HEK293 (cell line): ENCODE measurements at regions not wholly inside any gene's neighbourhood (a gene's known extent, or its start where the extent isn't known, plus 50 kb on each side); places are given as distances from the start of the nearest gene placed in this dataset.
A peak's percentile ranks its signal among the peaks of the same experiment; 100 is the strongest.

Experiments used
- CTCF ChIA-PET: fragments of 350-600 bp; formaldehyde crosslinking; extraction: SDS; loops from one replicate; lab custom pipeline; 2021; ENCODE audit warnings: antibody characterized with exemption; lab: Yijun Ruan, JAX
- POLR2A ChIA-PET: fragments of 300-600 bp; formaldehyde crosslinking; extraction: SDS; loops from one replicate; lab custom pipeline; 2020; ENCODE audit warnings: antibody characterized with exemption, inconsistent platforms; lab: Yijun Ruan, JAX
- H3K27ac ChIP-seq: fragments of 200-500 bp; sonication (Bioruptor generic); 2 replicates; pipeline ENCODE4 v1.5.1; 2014; ENCODE audit warnings: low read depth, low read length, control low read depth, inconsistent platforms; ENCODE audit errors: extremely low read depth
- H3K36me3 ChIP-seq, 2 experiments: fragments of 200-500 bp in 1 of 2; sonication (Bioruptor generic) in 1 of 2; 1 replicate in 1 of 2; 2 replicates in 1 of 2; pipeline ENCODE4 v1.5.1; 2014 to 2017; ENCODE audit warnings: inconsistent platforms in 2 of 2, low read length in 2 of 2; ENCODE audit not compliant: control insufficient read depth in 2 of 2, insufficient read depth in 1 of 2
- H3K4me1 ChIP-seq: fragments of 200-500 bp; sonication (Bioruptor generic); 2 replicates; pipeline ENCODE4 v1.5.1; 2014; ENCODE audit warnings: mild to moderate bottlenecking, low read length, inconsistent platforms; ENCODE audit not compliant: control insufficient read depth, insufficient read depth
- H3K4me3 ChIP-seq: 2 replicates; pipeline ENCODE4 v1.5.1; 2011; ENCODE audit warnings: low read depth, mild to moderate bottlenecking, control low read depth, low read length, moderate library complexity
- H3K9me3 ChIP-seq: fragments of 200-500 bp; sonication (Bioruptor generic); 2 replicates; pipeline ENCODE4 v1.5.1; 2014; ENCODE audit warnings: low read depth, low read length, inconsistent platforms; ENCODE audit not compliant: control insufficient read depth, insufficient read depth
- KLF10 ChIP-seq: fragments of 450-650 bp; IDR thresholded peaks from 2 replicates; pipeline ENCODE4 v1.5.1; 2018; ENCODE audit warnings: missing biosample characterization, mild to moderate bottlenecking, missing genetic modification characterization
- MZF1 ChIP-seq: fragments of 450-650 bp; formaldehyde crosslinking; IDR thresholded peaks from 2 replicates; pipeline ENCODE4 v1.5.1; 2017; ENCODE audit warnings: missing biosample characterization, missing genetic modification characterization, borderline replicate concordance
- YY2 ChIP-seq: fragments of 450-650 bp; formaldehyde crosslinking; IDR thresholded peaks from 2 replicates; pipeline ENCODE4 v1.5.1; 2016; ENCODE audit warnings: missing biosample characterization, missing genetic modification characterization
- ZBTB49 ChIP-seq: fragments of 450-650 bp; formaldehyde crosslinking; IDR thresholded peaks from 2 replicates; pipeline ENCODE4 v1.5.1; 2016; ENCODE audit warnings: missing biosample characterization, missing genetic modification characterization, low read depth
- ZFP3 ChIP-seq: fragments of 450-650 bp; formaldehyde crosslinking; IDR thresholded peaks from 2 replicates; pipeline ENCODE4 v1.5.1; 2016; ENCODE audit warnings: low read depth, missing biosample characterization, missing genetic modification characterization
- ZIC2 ChIP-seq: fragments of 450-650 bp; formaldehyde crosslinking; IDR thresholded peaks from 2 replicates; pipeline ENCODE4 v1.5.1; 2016; ENCODE audit warnings: missing biosample characterization, missing genetic modification characterization
- ZNF121 ChIP-seq: fragments of 450-650 bp; formaldehyde crosslinking; IDR thresholded peaks from 2 replicates; pipeline ENCODE4 v1.5.1; 2016; ENCODE audit warnings: missing biosample characterization, missing genetic modification characterization
- ZNF133 ChIP-seq: fragments of 450-650 bp; formaldehyde crosslinking; IDR thresholded peaks from 2 replicates; pipeline ENCODE4 v1.5.1; 2016; ENCODE audit warnings: missing biosample characterization, missing genetic modification characterization
- ZNF16 ChIP-seq: fragments of 450-650 bp; formaldehyde crosslinking; IDR thresholded peaks from 2 replicates; pipeline ENCODE4 v1.5.1; 2016; ENCODE audit warnings: low read depth, missing biosample characterization, missing genetic modification characterization
- ZNF266 ChIP-seq: fragments of 450-650 bp; formaldehyde crosslinking; IDR thresholded peaks from 2 replicates; pipeline ENCODE4 v1.5.1; 2016; ENCODE audit warnings: missing biosample characterization, missing genetic modification characterization, low read depth
- ZNF335 ChIP-seq: fragments of 450-650 bp; formaldehyde crosslinking; conservative IDR thresholded peaks from 2 replicates; pipeline ENCODE4 v1.5.1; 2016; ENCODE audit warnings: missing biosample characterization, missing genetic modification characterization
- ZNF350 ChIP-seq: fragments of 450-650 bp; formaldehyde crosslinking; IDR thresholded peaks from 2 replicates; pipeline ENCODE4 v1.5.0; 2017; ENCODE audit warnings: missing biosample characterization, mild to moderate bottlenecking, missing genetic modification characterization
- ZNF48 ChIP-seq: fragments of 450-650 bp; formaldehyde crosslinking; IDR thresholded peaks from 2 replicates; pipeline ENCODE4 v1.5.1; 2016; ENCODE audit warnings: missing biosample characterization, missing genetic modification characterization
- ZNF529 ChIP-seq: fragments of 450-650 bp; formaldehyde crosslinking; IDR thresholded peaks from 2 replicates; pipeline ENCODE4 v1.5.1; 2017; ENCODE audit warnings: missing genetic modification characterization, missing biosample characterization; ENCODE audit not compliant: insufficient replicate concordance
- ZNF624 ChIP-seq: fragments of 450-650 bp; formaldehyde crosslinking; IDR thresholded peaks from 2 replicates; pipeline ENCODE4 v1.5.1; 2017; ENCODE audit warnings: missing biosample characterization, missing genetic modification characterization
- ZNF704 ChIP-seq: fragments of 450-650 bp; formaldehyde crosslinking; IDR thresholded peaks from 2 replicates; pipeline ENCODE4 v1.5.1; 2016; ENCODE audit warnings: missing biosample characterization, missing genetic modification characterization
- TF ChIP-seq, protein P1 (sequence below): fragments of 450-650 bp; formaldehyde crosslinking; optimal IDR thresholded peaks from 2 replicates; pipeline ENCODE3; 2016; ENCODE audit warnings: missing biosample characterization, mild to moderate bottlenecking, missing genetic modification characterization
- TF ChIP-seq, protein P2 (sequence below): fragments of 450-650 bp; formaldehyde crosslinking; conservative IDR thresholded peaks from 2 replicates; pipeline ENCODE4 v1.5.1; 2016; ENCODE audit warnings: low read depth, missing biosample characterization, missing genetic modification characterization

- no peak for TF ChIP-seq ZNF48 (tag by site-specific recombination)
- TF ChIP-seq ZNF16 (tag by site-specific recombination) = no peak
- TF ChIP-seq ZNF121 = no peak
- no peak for TF ChIP-seq ZNF624 (tag by site-specific recombination)
- TF ChIP-seq, all 188 proteins: peak for 0
Observed at GRCh38 chr9:86645303-86645702, 291.1 kb upstream of the TUT7 start (continued).

- ChIA-PET CTCF (interaction anchor here (0.7 kb wide), 1 partner anchor 419 kb away, joined by 3 read pairs; no protein-coding TSS in a partner anchor), POLR2A (no interaction called here)
- H3K27ac ChIP-seq = no peak overlapping the region
Observed at GRCh38 chr9:86644675-86645034, 290.4 kb upstream of the TUT7 start.

DNA sequence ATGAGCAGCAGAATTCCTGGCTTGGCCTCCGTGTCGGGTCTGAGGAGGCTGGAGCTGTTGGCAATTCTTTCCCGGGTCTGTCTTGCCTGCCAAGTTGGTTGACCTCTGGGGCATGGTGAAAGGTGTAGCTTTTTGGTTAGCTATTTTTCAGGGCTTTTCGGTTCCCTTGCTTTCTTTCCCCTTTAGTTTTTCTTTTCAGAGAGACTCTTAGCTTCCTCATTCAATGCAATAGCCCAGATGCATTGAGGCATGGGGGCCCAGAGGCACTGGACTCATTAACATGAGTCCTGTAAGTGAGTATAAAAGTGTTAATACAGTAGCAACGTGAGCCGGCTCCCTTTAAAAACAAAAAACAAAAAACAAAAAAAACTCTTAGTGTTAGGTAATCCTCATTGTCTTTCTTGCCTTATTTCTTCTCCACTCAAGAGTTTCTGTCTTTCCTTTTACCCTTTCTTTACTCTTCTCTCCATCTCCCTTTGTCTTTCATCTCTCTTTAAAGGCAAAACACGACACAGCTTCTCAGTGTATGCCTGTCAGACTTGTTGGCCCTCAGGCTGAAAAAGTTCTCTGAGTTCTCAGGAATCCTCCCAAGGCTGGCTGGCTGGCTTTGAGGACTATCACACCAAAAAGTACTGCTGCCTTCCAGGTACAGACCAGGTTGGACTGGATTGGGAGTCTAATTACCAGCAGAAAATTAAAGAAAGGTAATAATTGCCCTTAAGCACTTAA, 289.9 kb upstream of the TUT7 start:
- Histone ChIP-seq H3K27ac (no peak overlapping the region), H3K9me3 (no peaks in the 10 kb centered on the region), H3K36me3 (no peaks in the 10 kb centered on the region), H3K4me3 (no peak overlapping the region), H3K4me1 (peaks cover 19% of the 10 kb centered on the region)
- TF ChIP-seq ZNF266 (tag by site-specific recombination) (no peak), ZNF350 (tag by site-specific recombination) (no peak), ZNF335 (tag by site-specific recombination) (no peak), YY2 (no peak), ZIC2 (no peak), MZF1 (tag by site-specific recombination) (no peak)
- TF ChIP-seq, protein P1, sequence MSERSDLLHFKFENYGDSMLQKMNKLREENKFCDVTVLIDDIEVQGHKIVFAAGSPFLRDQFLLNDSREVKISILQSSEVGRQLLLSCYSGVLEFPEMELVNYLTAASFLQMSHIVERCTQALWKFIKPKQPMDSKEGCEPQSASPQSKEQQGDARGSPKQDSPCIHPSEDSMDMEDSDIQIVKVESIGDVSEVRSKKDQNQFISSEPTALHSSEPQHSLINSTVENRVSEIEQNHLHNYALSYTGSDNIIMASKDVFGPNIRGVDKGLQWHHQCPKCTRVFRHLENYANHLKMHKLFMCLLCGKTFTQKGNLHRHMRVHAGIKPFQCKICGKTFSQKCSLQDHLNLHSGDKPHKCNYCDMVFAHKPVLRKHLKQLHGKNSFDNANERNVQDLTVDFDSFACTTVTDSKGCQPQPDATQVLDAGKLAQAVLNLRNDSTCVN = no peak
- ChIA-PET CTCF (interaction anchor here (0.6 to 1.0 kb wide), 4 partner anchors 11 to 419 kb away, joined by 3 to 7 read pairs (median 3); no protein-coding TSS in a partner anchor), POLR2A (no interaction called here)

More at GRCh38 chr9:86644675-86645034, 290.4 kb upstream of the TUT7 start:
- TF ChIP-seq ZNF529 (no peak), ZNF704 (tag by site-specific recombination) (no peak), ZBTB49 (no peak), ZNF133 (tag by site-specific recombination) (0 out of 2 replicates have a peak, but pooled peaks have one; percentile 56), ZFP3 (tag by site-specific recombination) (no peak), ZNF48 (tag by site-specific recombination) (no peak), KLF10 (peak; percentile 43; the same call in 1 of the 2 replicates)
- TF ChIP-seq, protein P2, sequence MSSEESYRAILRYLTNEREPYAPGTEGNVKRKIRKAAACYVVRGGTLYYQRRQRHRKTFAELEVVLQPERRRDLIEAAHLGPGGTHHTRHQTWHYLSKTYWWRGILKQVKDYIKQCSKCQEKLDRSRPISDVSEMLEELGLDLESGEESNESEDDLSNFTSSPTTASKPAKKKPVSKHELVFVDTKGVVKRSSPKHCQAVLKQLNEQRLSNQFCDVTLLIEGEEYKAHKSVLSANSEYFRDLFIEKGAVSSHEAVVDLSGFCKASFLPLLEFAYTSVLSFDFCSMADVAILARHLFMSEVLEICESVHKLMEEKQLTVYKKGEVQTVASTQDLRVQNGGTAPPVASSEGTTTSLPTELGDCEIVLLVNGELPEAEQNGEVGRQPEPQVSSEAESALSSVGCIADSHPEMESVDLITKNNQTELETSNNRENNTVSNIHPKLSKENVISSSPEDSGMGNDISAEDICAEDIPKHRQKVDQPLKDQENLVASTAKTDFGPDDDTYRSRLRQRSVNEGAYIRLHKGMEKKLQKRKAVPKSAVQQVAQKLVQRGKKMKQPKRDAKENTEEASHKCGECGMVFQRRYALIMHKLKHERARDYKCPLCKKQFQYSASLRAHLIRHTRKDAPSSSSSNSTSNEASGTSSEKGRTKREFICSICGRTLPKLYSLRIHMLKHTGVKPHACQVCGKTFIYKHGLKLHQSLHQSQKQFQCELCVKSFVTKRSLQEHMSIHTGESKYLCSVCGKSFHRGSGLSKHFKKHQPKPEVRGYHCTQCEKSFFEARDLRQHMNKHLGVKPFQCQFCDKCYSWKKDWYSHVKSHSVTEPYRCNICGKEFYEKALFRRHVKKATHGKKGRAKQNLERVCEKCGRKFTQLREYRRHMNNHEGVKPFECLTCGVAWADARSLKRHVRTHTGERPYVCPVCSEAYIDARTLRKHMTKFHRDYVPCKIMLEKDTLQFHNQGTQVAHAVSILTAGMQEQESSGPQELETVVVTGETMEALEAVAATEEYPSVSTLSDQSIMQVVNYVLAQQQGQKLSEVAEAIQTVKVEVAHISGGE (tag by site-specific recombination) = no peak
- H3K36me3 ChIP-seq = no peaks in the 10 kb centered on the region
- H3K4me3 ChIP-seq = no peak overlapping the region
- H3K9me3 ChIP-seq = no peaks in the 10 kb centered on the region
- peaks cover 14% of the 10 kb centered on the region for H3K4me1 ChIP-seq
